ENCODE measurements at regions not wholly inside any gene's neighbourhood (a gene's known extent, or its start where the extent isn't known, plus 50 kb on each side); places are given as distances from the start of the nearest gene placed in this dataset.

GRCh38 chr14:25389948-25390347 is 340.0 kb upstream of the STXBP6 start:
- no peak for TF ChIP-seq POLR2A (IDR thresholded peaks at IDR 0.05; ENCODE audit: low read depth, low read length)
- TF ChIP-seq POLR2AphosphoS5 (IDR thresholded peaks at IDR 0.05; ENCODE audit: low read depth, low read length), result no peak

Measured in GM12892 (cell line).